Neural cell (in vitro differentiated cells): ENCODE measurements at regions not wholly inside any gene's neighbourhood (a gene's known extent, or its start where the extent isn't known, plus 50 kb on each side); places are given as distances from the start of the nearest gene placed in this dataset.

Experiments
- POLR2AphosphoS5 ChIP-seq: IDR thresholded peaks from 2 replicates; pipeline ENCODE4 v1.6.1; 2012
- SMC3 ChIP-seq: fragments of 450-650 bp; conservative IDR thresholded peaks from 2 replicates; pipeline ENCODE4 v1.6.1; 2014; ENCODE audit warnings: antibody characterized with exemption, mild to moderate bottlenecking, moderate library complexity; ENCODE audit not compliant: poor library complexity

- no peak for TF ChIP-seq SMC3
- no peak for TF ChIP-seq POLR2AphosphoS5
These were observed 137.4 kb upstream of the RBMS1 start for GRCh38 chr2:160630801-160631590.
